ENCODE measurements at regions not wholly inside any gene's neighbourhood (a gene's known extent, or its start where the extent isn't known, plus 50 kb on each side); places are given as distances from the start of the nearest gene placed in this dataset.

GRCh38 chr7:13336227-13336626 lies 648.8 kb downstream of the ARL4A start:
- DNase-seq, result no peak

- DNase-seq, result no peak
Measured at GRCh38 chr7:13352677-13353076, 636.8 kb downstream of the ETV1 start.

- DNase-seq, result no peak
Measured at GRCh38 chr7:13359656-13360055, 629.8 kb downstream of the ETV1 start.

DNA sequence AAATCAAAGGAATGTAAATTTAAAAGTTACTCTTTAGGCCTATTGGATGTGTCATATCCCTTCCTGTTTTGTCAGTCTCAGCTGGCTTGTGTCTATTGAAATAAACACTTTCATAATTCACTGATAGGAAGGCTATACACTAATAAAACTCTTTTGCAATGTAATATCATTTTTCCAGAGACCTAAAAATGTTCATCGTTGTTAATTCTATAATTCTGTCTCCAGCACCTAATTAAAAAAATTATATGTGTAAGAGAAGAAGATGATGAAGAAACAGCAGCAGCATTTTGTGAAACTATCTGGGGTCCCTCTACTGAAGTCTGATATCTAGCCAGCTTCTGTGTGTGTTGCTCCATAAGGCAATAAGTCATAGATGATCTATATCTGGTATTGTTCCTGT lies 602.7 kb downstream of the ETV1 start:
- DNase-seq, result no peak

GRCh38 chr7:13407911-13408310 lies 581.6 kb downstream of the ETV1 start:
- DNase-seq, result no peak

DNA sequence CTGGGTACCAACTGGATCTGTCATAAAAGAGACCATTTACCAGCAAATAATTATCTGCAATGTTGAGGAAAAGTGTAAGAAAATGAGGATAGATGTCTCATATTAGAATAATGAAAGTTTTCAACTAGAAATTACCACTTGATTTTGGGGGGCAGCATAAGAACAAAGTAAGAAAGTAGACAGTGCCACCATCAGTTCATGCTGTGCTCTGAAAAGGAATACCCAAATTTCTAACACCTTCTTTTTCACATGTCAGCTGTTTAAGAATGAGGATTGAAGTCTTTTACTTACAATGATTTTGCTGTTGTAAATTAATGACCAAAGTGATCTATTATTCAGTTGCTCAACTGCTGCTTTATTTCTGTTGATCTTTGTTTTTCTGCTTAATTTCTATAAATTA lies 578.3 kb downstream of the ETV1 start:
- DNase-seq, result no peak

GRCh38 chr7:13411636-13412035 lies 577.8 kb downstream of the ETV1 start:
- no peak for DNase-seq

- no peak for DNase-seq
Measured at GRCh38 chr7:13414181-13414580, 575.3 kb downstream of the ETV1 start.

DNA sequence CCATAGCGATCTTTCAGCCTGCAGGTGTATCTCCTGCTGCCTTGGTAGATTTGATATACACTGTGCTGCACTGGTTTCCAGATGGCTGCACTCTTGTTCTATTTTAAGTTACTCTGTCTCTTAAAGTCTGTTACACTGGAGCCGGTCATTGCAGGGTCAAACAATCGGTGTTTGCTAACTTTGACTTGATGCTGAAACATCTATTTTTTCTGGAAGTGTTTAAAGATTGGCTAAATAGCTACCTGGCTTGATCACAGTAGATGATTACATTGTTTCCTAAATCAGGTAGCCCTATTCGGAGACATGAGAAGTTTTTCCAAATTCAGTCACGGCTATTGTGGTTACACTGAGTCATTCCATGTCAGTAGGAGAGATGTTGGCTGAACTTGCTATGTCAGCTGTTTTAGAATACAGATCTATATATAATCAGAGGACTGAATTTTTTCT lies 574.8 kb downstream of the ETV1 start:
- DNase-seq, result no peak

- DNase-seq, result no peak
Measured at GRCh38 chr7:13416071-13416470, 573.4 kb downstream of the ETV1 start.

DNA sequence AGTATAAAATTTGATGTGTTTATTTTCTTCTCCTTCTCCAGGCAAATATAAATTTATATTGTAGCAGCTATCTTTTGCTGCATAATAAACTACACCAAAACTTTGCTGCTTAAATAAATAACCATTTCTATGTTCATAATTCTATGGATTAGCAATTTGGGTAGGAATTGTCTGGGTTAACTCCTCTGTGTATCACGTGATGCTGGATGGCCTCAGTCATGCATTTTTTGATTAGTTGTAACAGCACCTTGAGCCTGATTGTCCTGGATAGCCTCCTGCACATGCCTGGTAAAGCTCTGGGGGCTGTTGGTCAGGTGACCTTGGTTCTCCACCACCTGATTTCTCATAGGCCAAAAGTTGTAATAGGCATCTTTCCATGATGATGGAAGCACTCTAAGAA lies 572.9 kb downstream of the ETV1 start:
- DNase-seq, result no peak

DNA sequence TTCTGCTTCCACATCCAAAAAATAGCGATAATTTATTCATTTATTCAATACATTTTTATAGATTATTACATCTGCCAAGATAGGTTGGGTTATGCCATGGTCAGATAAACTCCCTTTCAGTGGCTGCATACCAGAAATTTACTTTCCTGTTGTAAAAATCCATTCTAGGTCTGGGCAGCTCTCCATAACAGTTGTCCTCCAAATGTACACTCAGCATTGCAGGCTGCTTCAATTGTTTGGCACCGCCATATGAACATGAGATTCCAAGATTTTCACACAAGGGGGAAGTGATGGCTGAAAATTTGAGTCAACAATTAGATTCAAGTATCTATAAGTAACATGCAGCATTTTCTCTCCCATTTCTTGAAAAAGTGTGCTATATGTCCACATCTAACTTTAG lies 568.7 kb downstream of the ETV1 start:
- DNase-seq, result no peak

- DNase-seq, result no peak
Measured at GRCh38 chr7:13421776-13422175, 567.7 kb downstream of the ETV1 start.

DNA sequence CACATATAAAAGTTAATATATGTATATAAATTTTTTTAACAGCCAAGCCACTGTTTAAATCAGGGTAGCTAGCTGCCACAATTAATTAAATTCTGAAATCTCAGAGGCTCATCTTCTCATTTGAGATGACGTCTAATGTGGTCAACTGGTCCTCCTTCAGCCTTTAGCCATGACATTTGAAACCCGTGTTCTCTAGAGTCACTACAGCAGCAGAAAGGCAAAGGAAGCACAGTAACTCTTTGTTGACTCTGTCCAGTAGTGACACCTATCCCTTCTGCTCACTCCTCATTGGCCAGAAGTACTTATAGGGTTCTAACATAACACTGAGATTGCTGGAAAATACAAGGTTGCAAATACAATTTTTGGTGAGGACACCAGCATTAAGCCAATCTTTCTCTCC lies 555.5 kb downstream of the ETV1 start:
- DNase-seq, result no peak

GRCh38 chr7:13442226-13442625 lies 547.2 kb downstream of the ETV1 start:
- no peak for DNase-seq

DNA sequence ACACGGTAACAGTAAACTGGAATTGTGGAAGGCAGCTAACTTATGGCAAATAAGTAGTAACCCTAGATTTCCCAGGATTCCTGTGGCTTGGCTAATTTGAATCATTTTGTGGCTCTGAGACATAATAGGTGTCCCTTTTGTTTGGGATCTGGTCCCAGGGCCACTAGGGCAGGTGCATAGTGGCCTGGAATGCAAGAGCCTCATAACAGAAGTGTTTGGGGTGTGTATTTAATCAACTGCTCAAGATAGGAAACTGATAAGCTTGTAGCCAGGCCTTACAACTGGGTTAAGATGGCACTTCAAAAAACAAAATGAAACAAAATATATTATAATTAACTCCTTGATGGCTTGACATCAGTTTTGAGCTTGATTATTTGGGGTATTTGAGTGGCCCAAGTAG lies 541.8 kb downstream of the ETV1 start:
- DNase-seq, result no peak

DNA sequence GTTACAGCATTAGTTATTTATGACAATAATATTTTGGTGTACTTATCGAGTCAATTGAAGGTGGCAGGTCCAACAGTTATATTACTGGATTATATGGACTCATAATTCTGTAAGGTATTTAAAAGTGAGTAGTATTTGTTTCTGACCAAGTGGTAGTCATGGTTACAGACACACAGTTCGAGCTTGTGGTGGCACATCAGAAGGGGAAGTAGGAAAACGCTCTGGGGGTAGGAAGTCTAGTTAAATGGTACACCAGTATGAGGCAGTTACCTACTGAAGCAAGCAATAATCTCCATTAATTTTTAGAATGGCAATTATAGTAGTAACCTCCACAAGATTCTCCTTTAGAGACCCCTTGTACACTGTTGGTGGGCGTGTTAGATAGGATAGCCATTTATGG lies 541.2 kb downstream of the ETV1 start:
- DNase-seq, result no peak

- DNase-seq, result no peak
Measured at GRCh38 chr7:13449460-13449859, 540.0 kb downstream of the ETV1 start.

GRCh38 chr7:13454916-13455592 lies 534.4 kb downstream of the ETV1 start:
- DNase-seq, result no peak

GRCh38 chr7:13457790-13458189 lies 531.7 kb downstream of the ETV1 start:
- no peak for DNase-seq

GRCh38 chr7:13466874-13467547 lies 522.5 kb downstream of the ETV1 start:
- no peak for DNase-seq

DNA sequence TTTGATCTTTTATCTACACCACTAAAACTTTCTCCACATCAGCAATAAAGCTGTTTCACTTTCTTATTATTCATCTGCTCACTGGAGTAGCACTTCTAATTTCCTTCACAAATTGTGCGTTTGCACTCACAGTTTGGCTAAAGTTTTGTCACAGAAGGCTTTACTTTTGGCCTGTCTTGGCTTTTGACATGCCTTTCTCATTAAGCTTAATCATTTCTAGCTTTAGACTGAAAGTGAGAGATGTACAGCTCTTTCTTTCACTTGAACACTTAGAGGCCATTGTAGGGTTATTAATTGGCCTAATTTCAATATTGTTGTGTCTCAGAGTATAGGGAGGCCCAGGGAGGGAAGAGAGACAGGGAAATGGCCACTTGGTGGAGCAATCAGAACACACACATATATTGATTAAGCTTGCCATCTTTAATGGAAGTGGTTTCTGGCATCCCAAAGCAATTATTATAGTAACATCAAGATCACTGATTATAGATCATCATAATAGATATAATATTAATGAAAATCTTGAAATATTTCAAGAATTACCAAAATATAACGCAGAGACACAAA lies 512.5 kb downstream of the ETV1 start:
- DNase-seq, result no peak

DNA sequence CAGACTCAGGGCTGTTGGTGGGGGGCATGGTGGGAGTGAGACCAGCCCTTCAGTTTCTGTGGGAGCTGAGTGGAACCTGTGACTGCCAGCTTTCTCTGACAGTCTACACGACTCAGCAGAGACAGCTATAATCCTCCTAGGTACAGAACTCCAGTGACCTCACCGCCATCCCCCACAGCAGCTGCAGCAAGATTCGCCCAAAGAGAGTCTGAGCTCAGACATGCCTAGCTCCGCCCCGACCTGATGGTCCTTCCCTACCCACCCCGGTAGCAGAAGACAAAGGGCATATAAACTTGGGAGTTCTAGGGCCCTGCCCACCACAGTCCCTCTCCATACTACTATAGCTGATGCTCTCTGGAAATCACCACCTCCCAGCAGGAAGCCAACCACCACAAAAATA lies 500.1 kb downstream of the ETV1 start:
- no peak for DNase-seq

DNA sequence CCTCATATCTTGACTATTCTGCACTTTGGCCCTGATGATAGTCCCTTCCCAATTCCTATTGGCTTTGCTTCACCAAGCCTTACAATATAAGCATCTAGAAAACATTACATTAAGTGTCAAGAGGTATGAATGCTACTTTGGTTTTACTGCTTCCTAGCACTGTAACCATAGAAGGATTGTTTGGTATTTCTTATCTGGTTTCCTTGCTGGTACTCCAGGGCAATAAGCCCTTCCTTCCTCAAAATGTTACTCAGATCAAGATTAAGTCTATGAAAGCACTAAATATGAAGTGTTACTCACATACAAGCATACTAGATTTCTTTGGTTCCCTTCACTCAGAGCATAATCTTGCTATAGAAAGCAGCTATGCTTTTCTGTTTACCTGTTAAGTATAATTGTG lies 492.5 kb downstream of the ETV1 start:
- no peak for DNase-seq

- no peak for DNase-seq
Measured at GRCh38 chr7:13508586-13508985, 480.9 kb downstream of the ETV1 start.

All from inflammatory macrophage treated with lipopolysaccharide for 1 hour (primary cell).